HCT116 (cell line): ENCODE measurements at regions not wholly inside any gene's neighbourhood (a gene's known extent, or its start where the extent isn't known, plus 50 kb on each side); places are given as distances from the start of the nearest gene placed in this dataset.

ENCODE experiments used
- ATF3 ChIP-seq: IDR thresholded peaks from 2 replicates; pipeline ENCODE4 v1.6.1; 2012
- CTCF ChIP-seq, 3 experiments: fragments of 200-600 bp in 1 of 3; sonication (generic) in 1 of 3; IDR thresholded peaks in 2 of 3; conservative IDR thresholded peaks in 1 of 3; 2 replicates each; pipeline ENCODE4 v1.5.1; 2012 to 2017; ENCODE audit warnings: low read depth in 2 of 3, low read length in 2 of 3, antibody characterized with exemption in 1 of 3, borderline replicate concordance in 1 of 3, control low read depth in 1 of 3, mild to moderate bottlenecking in 1 of 3, mixed read lengths in 1 of 3, mixed run types in 1 of 3, moderate library complexity in 1 of 3; ENCODE audit not compliant: insufficient read depth in 1 of 3
- EGR1 ChIP-seq: IDR thresholded peaks from 2 replicates; pipeline ENCODE4 v1.6.1; 2012; ENCODE audit warnings: low read depth
- EZH2 ChIP-seq: fragments of 200-600 bp; sonication (generic); IDR thresholded peaks from 2 replicates; pipeline ENCODE4 v1.6.1; 2017; ENCODE audit warnings: antibody characterized with exemption, mixed run types
- EZH2phosphoT487 ChIP-seq: fragments of 200-600 bp; IDR thresholded peaks from 2 replicates; pipeline ENCODE4 v1.6.1; 2018; ENCODE audit warnings: antibody characterized with exemption, borderline replicate concordance
- JUND ChIP-seq: IDR thresholded peaks from 2 replicates; pipeline ENCODE4 v1.6.1; 2012
- POLR2A ChIP-seq: IDR thresholded peaks from 2 replicates; pipeline ENCODE4 v1.7.0; 2011; ENCODE audit warnings: borderline replicate concordance; ENCODE audit not compliant: insufficient read depth, insufficient read length; ENCODE audit errors: extremely low read depth
- POLR2AphosphoS5 ChIP-seq: IDR thresholded peaks from 2 replicates; pipeline ENCODE4 v1.6.1; 2011; ENCODE audit warnings: mild to moderate bottlenecking, low read depth, low read length, moderate library complexity
- RAD21 ChIP-seq: IDR thresholded peaks from 2 replicates; pipeline ENCODE4 v1.6.1; 2012; ENCODE audit warnings: low read depth, mild to moderate bottlenecking
- ZBTB33 ChIP-seq: IDR thresholded peaks from 2 replicates; pipeline ENCODE4 v1.6.1; 2011; ENCODE audit warnings: mild to moderate bottlenecking, low read length, moderate library complexity; ENCODE audit not compliant: insufficient replicate concordance; ENCODE audit errors: extremely low read depth
- ZNF274 ChIP-seq: fragments of 200-500 bp; sonication (Bioruptor generic); IDR thresholded peaks from 2 replicates; pipeline ENCODE4 v1.6.1; 2014; ENCODE audit warnings: mild to moderate bottlenecking, low read depth, low read length, inconsistent platforms

- no peak for TF ChIP-seq EZH2
- TF ChIP-seq EZH2phosphoT487, result no peak
- TF ChIP-seq CTCF (IDR thresholded peaks at IDR 0.05 in 2 of 3, conservative IDR thresholded peaks at IDR 0.05 in 1 of 3; ENCODE audit: borderline replicate concordance in 1 of 3, insufficient read depth in 1 of 3, low read depth in 2 of 3, low read length in 2 of 3), result no peak
- no peak for TF ChIP-seq ATF3
- no peak for TF ChIP-seq POLR2A
- TF ChIP-seq EGR1, result no peak
- TF ChIP-seq POLR2AphosphoS5, result no peak
- TF ChIP-seq ZBTB33, result no peak
- TF ChIP-seq JUND, result no peak
- no peak for TF ChIP-seq ZNF274
- no peak for TF ChIP-seq RAD21
Observed at GRCh38 chr5:165196961-165197360, 1691.5 kb downstream of the MAT2B start.
